Mesendoderm (in vitro differentiated cells): ENCODE measurements at regions not wholly inside any gene's neighbourhood (a gene's known extent, or its start where the extent isn't known, plus 50 kb on each side); places are given as distances from the start of the nearest gene placed in this dataset.

Source experiments
- DNase-seq: peaks from one replicate; pipeline ENCODE4 v3.0.0; 2013
- H2AK5ac ChIP-seq: 2 replicates; pipeline ENCODE4 v1.6.1; 2013; ENCODE audit warnings: low read length, inconsistent platforms
- H2BK120ac ChIP-seq: 2 replicates; pipeline ENCODE4 v1.6.1; 2013; ENCODE audit warnings: low read depth, mild to moderate bottlenecking, low read length, moderate library complexity, mixed read lengths
- H2BK15ac ChIP-seq: replicated peaks from 2 replicates; pipeline ENCODE4 v1.6.1; 2013; ENCODE audit warnings: low read depth, mild to moderate bottlenecking, moderate library complexity
- H2BK5ac ChIP-seq: 2 replicates; pipeline ENCODE4 v1.6.1; 2013; ENCODE audit warnings: low read length, inconsistent platforms
- H3K18ac ChIP-seq: 2 replicates; pipeline ENCODE4 v1.6.1; 2013; ENCODE audit warnings: mild to moderate bottlenecking, low read length, mixed read lengths
- H3K23ac ChIP-seq: one replicate; pipeline ENCODE4 v1.6.1; 2013; ENCODE audit warnings: low read length
- H3K27ac ChIP-seq: 2 replicates; pipeline ENCODE4 v1.5.1; 2013; ENCODE audit warnings: low read depth, mild to moderate bottlenecking, inconsistent platforms, low read length, moderate library complexity
- H3K27me3 ChIP-seq: 2 replicates; pipeline ENCODE4 v1.6.1; 2013; ENCODE audit warnings: low read length, control low read depth, mild to moderate bottlenecking, inconsistent platforms; ENCODE audit not compliant: insufficient read depth, poor library complexity
- H3K36me3 ChIP-seq: 2 replicates; pipeline ENCODE4 v1.6.1; 2013; ENCODE audit warnings: low read length, inconsistent platforms; ENCODE audit not compliant: control insufficient read depth, insufficient read depth
- H3K4ac ChIP-seq: one replicate; pipeline ENCODE4 v1.6.1; 2013; ENCODE audit warnings: low read depth, mild to moderate bottlenecking, low read length, moderate library complexity
- H3K4me1 ChIP-seq: 2 replicates; pipeline ENCODE4 v1.6.1; 2013; ENCODE audit warnings: low read depth, low read length, inconsistent platforms; ENCODE audit not compliant: control insufficient read depth
- H3K4me2 ChIP-seq: 2 replicates; pipeline ENCODE4 v1.6.1; 2013; ENCODE audit warnings: low read length
- H3K4me3 ChIP-seq: 2 replicates; pipeline ENCODE4 v1.5.1; 2013; ENCODE audit warnings: mild to moderate bottlenecking, low read length
- H3K56ac ChIP-seq: one replicate; pipeline ENCODE4 v1.6.1; 2013; ENCODE audit warnings: low read length
- H3K79me1 ChIP-seq: 2 replicates; pipeline ENCODE4 v1.6.1; 2013; ENCODE audit warnings: low read length, inconsistent platforms
- H3K79me2 ChIP-seq: 2 replicates; pipeline ENCODE4 v1.6.1; 2013; ENCODE audit warnings: mild to moderate bottlenecking, low read length; ENCODE audit not compliant: control insufficient read depth, insufficient read depth
- H3K9ac ChIP-seq: 2 replicates; pipeline ENCODE4 v1.6.1; 2013; ENCODE audit warnings: low read length, inconsistent platforms
- H4K5ac ChIP-seq: one replicate; pipeline ENCODE4 v1.6.1; 2013; ENCODE audit warnings: low read length
- H4K8ac ChIP-seq: one replicate; pipeline ENCODE4 v1.6.1; 2013; ENCODE audit warnings: low read depth, mild to moderate bottlenecking, control low read depth, low read length, moderate library complexity
- WGBS: extraction: QIAGEN DNeasy Blood & Tissue Kit; methylation state at CpG from one replicate; pipeline ENCODE4 v1.1.7; 2013; ENCODE audit warnings: low lambda C conversion rate, missing lambda C conversion rate; ENCODE audit not compliant: insufficient coverage; ENCODE audit errors: extremely low coverage; 5-methylcytosine and 5-hydroxymethylcytosine counted together

GRCh38 chr12:126994599-126994998 lies 1272.4 kb upstream of the TMEM132C start:
- Histone ChIP-seq H2BK120ac (no peak overlapping the region), H2BK15ac (no peak overlapping the region), H3K9ac (no peak overlapping the region), H3K27me3 (no peaks in the 10 kb centered on the region), H3K18ac (no peak overlapping the region), H3K79me2 (no peaks in the 10 kb centered on the region), H3K4me2 (no peak overlapping the region), H3K4me3 (no peak overlapping the region), H2AK5ac (no peak overlapping the region), H3K56ac (no peak overlapping the region), H3K36me3 (no peaks in the 10 kb centered on the region), H3K23ac (no peak overlapping the region), H3K4ac (no peak overlapping the region), H4K8ac (no peak overlapping the region), H3K4me1 (no peaks in the 10 kb centered on the region), H2BK5ac (no peak overlapping the region), H4K5ac (no peak overlapping the region), H3K79me1 (no peaks in the 10 kb centered on the region), H3K27ac (no peak overlapping the region)
- no CpG with 5 or more reads among the region's 4 CpGs for WGBS
- no peak for DNase-seq

DNA sequence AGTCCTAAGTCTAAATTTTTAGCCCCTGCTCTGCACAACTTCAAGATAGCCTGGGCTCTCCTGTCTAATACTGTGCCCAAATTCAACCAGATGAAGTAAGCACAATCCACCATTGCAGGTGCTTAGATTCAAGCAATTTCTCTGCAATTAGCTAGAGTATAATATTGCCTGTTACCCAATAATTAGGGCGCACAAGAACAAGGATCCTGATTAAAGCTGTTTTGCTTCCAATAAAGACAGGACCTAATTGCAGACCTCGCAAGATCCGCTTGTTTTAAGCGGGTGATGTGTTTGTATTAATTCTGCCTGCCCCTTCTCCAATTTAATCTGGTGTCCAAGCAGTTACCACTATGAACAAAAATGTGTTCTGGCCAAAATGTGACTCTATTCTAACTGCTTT lies 1268.9 kb upstream of the TMEM132C start:
- Histone ChIP-seq H3K79me2 (no peaks in the 10 kb centered on the region), H3K27me3 (no peaks in the 10 kb centered on the region), H3K4ac (no peak overlapping the region), H3K79me1 (no peaks in the 10 kb centered on the region), H3K23ac (no peak overlapping the region), H3K9ac (no peak overlapping the region), H2BK15ac (no peak overlapping the region), H3K18ac (no peak overlapping the region), H2AK5ac (no peak overlapping the region), H4K5ac (no peak overlapping the region), H3K4me3 (no peak overlapping the region), H3K4me1 (no peaks in the 10 kb centered on the region), H3K27ac (no peak overlapping the region), H3K56ac (no peak overlapping the region), H3K4me2 (no peak overlapping the region), H2BK5ac (no peak overlapping the region), H3K36me3 (no peaks in the 10 kb centered on the region), H2BK120ac (no peak overlapping the region), H4K8ac (no peak overlapping the region)
- DNase-seq, result no peak
- WGBS, result no CpG with 5 or more reads among the region's 4 CpGs

GRCh38 chr12:126998747-126999285 lies 1268.2 kb upstream of the TMEM132C start:
- H3K9ac ChIP-seq, result no peak overlapping the region
- H3K27me3 ChIP-seq, result no peaks in the 10 kb centered on the region
- peak; percentile 31 for DNase-seq
- no peak overlapping the region for H3K4me2 ChIP-seq
- H3K23ac ChIP-seq, result no peak overlapping the region
- no CpG with 5 or more reads among the region's 10 CpGs for WGBS
- no peak overlapping the region for H4K5ac ChIP-seq
- no peaks in the 10 kb centered on the region for H3K79me2 ChIP-seq
- no peak overlapping the region for H3K4ac ChIP-seq
- no peak overlapping the region for H3K4me3 ChIP-seq
- H2BK120ac ChIP-seq, result no peak overlapping the region
- no peak overlapping the region for H3K18ac ChIP-seq
- no peaks in the 10 kb centered on the region for H3K36me3 ChIP-seq
- H3K79me1 ChIP-seq, result no peaks in the 10 kb centered on the region
- H2BK15ac ChIP-seq, result no peak overlapping the region
- H3K27ac ChIP-seq, result no peak overlapping the region
- no peak overlapping the region for H2AK5ac ChIP-seq
- no peak overlapping the region for H4K8ac ChIP-seq
- H3K4me1 ChIP-seq, result no peaks in the 10 kb centered on the region
- no peak overlapping the region for H2BK5ac ChIP-seq
- H3K56ac ChIP-seq, result no peak overlapping the region

- Histone ChIP-seq H2BK5ac (no peak overlapping the region), H3K9ac (no peak overlapping the region), H4K5ac (no peak overlapping the region), H2BK15ac (no peak overlapping the region), H3K27ac (no peak overlapping the region), H3K23ac (no peak overlapping the region), H3K4me3 (no peak overlapping the region), H3K4ac (no peak overlapping the region), H3K79me1 (no peaks in the 10 kb centered on the region), H2AK5ac (no peak overlapping the region), H3K36me3 (no peaks in the 10 kb centered on the region), H3K27me3 (no peaks in the 10 kb centered on the region), H3K18ac (no peak overlapping the region), H3K4me2 (no peak overlapping the region), H3K79me2 (no peaks in the 10 kb centered on the region), H3K4me1 (no peaks in the 10 kb centered on the region), H4K8ac (no peak overlapping the region), H3K56ac (no peak overlapping the region), H2BK120ac (no peak overlapping the region)
- WGBS, result no CpG with 5 or more reads among the region's 5 CpGs
- no peak for DNase-seq
These were observed 1267.6 kb upstream of the TMEM132C start for GRCh38 chr12:126999352-126999751.

DNA sequence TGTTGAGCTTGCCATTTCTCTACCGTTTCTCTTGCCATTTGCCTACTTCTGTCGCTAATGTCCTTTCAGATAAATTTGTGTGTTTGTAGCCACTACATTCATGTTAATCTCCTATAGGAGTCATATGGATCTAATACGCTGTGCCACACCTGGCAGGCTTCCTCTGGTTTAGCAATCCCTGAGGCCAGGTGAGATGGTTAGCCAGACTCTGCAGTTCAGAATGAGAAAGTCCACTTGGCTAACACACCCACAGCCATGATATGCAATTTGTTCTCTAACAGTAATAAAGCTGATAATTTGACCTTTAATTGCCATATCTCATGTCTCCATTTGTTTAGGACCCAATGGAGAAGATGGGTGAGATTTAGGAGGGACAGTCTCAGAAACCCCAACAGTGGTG lies 1261.6 kb upstream of the TMEM132C start:
- no peak for DNase-seq
- Histone ChIP-seq H3K79me2 (no peaks in the 10 kb centered on the region), H2AK5ac (no peak overlapping the region), H2BK120ac (no peak overlapping the region), H3K79me1 (no peaks in the 10 kb centered on the region), H3K27me3 (no peaks in the 10 kb centered on the region), H2BK5ac (no peak overlapping the region), H4K8ac (no peak overlapping the region), H3K4me3 (no peak overlapping the region), H3K4ac (no peak overlapping the region), H3K4me1 (no peaks in the 10 kb centered on the region), H3K23ac (no peak overlapping the region), H3K18ac (no peak overlapping the region), H3K4me2 (no peak overlapping the region), H3K27ac (no peak overlapping the region), H3K9ac (no peak overlapping the region), H4K5ac (no peak overlapping the region), H3K56ac (no peak overlapping the region), H2BK15ac (no peak overlapping the region), H3K36me3 (no peaks in the 10 kb centered on the region)
- WGBS, result no CpG with 5 or more reads among the region's 3 CpGs

DNA sequence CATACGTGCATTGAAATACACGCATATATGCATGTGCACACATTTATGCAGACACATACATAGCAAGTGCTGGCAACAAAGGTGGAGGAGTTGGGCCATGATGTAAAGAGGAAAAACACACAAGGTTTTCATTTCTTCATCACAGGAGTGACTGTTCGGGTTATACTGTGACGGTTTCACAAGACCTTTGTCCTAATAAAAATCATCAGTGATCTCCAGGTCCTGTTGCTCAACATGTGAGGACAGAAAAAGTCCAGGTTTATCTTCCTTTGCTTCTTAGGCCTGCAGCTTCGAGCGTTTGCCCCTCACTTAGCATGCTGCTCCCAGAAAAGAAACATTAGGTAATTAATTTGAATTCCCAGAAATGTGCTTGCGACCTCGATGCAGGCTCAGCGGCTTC lies 1260.0 kb upstream of the TMEM132C start:
- Histone ChIP-seq H3K79me1 (no peaks in the 10 kb centered on the region), H4K5ac (no peak overlapping the region), H2BK15ac (no peak overlapping the region), H3K9ac (no peak overlapping the region), H3K4me3 (no peak overlapping the region), H3K27me3 (no peaks in the 10 kb centered on the region), H2BK5ac (no peak overlapping the region), H3K23ac (no peak overlapping the region), H3K4ac (no peak overlapping the region), H2BK120ac (no peak overlapping the region), H3K4me2 (no peak overlapping the region), H3K27ac (no peak overlapping the region), H3K36me3 (no peaks in the 10 kb centered on the region), H3K79me2 (no peaks in the 10 kb centered on the region), H3K56ac (no peak overlapping the region), H4K8ac (no peak overlapping the region), H2AK5ac (no peak overlapping the region), H3K4me1 (no peaks in the 10 kb centered on the region), H3K18ac (no peak overlapping the region)
- DNase-seq, result no peak
- WGBS, result no CpG with 5 or more reads among the region's 9 CpGs
